Naive thymus-derived CD4-positive, alpha-beta T cell (primary cell): ENCODE measurements at regions not wholly inside any gene's neighbourhood (a gene's known extent, or its start where the extent isn't known, plus 50 kb on each side); places are given as distances from the start of the nearest gene placed in this dataset.

Experiments
- ATAC-seq: fragments of 150-1000 bp; cut with Tn5 transposase; 2 replicates; pipeline ENCODE4 v1.10.0; 2021; ENCODE audit warnings: mild to moderate bottlenecking, moderate library complexity
- CTCF ChIA-PET: fragments of 350-600 bp; sonication (Branson Sonifier 250); formaldehyde crosslinking; loops from one replicate; lab custom pipeline; 2021; ENCODE audit warnings: antibody characterized with exemption; lab: Charles Lee
- POLR2A ChIA-PET: fragments of 350-600 bp; sonication (Branson Sonifier 250); formaldehyde crosslinking; loops from one replicate; lab custom pipeline; 2021; ENCODE audit warnings: antibody characterized with exemption, inconsistent platforms; lab: Charles Lee
- DNase-seq, 9 donors: peaks; one replicate each; pipeline versions ENCODE4 v3.0.0 to v3.0.0-alpha.2; 2020 to 2022; ENCODE audit warnings: mixed read lengths in 1 of 9
- H3K27ac ChIP-seq: one replicate; pipeline ENCODE4 v1.7.0; 2013; ENCODE audit warnings: mild to moderate bottlenecking, low read depth, low read length, moderate library complexity
- H3K27me3 ChIP-seq, 2 donors: one replicate each; pipeline ENCODE4 v1.7.0; 2013; ENCODE audit warnings: low read length in 2 of 2, mild to moderate bottlenecking in 2 of 2, moderate library complexity in 2 of 2; ENCODE audit not compliant: control insufficient read depth in 2 of 2, insufficient read depth in 2 of 2
- H3K36me3 ChIP-seq, 3 experiments: 1 replicate in 2 of 3; 2 replicates in 1 of 3; pipeline ENCODE4 v1.7.0; 2013; ENCODE audit warnings: low read length in 3 of 3, mild to moderate bottlenecking in 3 of 3, moderate library complexity in 1 of 3; ENCODE audit not compliant: insufficient read depth in 3 of 3, control insufficient read depth in 2 of 3
- H3K4me1 ChIP-seq, 2 donors: one replicate each; pipeline ENCODE4 v1.7.0; 2013; ENCODE audit warnings: low read length in 2 of 2, mild to moderate bottlenecking in 2 of 2, moderate library complexity in 1 of 2; ENCODE audit not compliant: control insufficient read depth in 2 of 2, insufficient read depth in 2 of 2
- H3K4me3 ChIP-seq: 2 replicates; pipeline ENCODE4 v1.7.0; 2013; ENCODE audit warnings: mild to moderate bottlenecking, low read length
- H3K9me3 ChIP-seq, 3 experiments: 1 replicate in 2 of 3; 2 replicates in 1 of 3; pipeline ENCODE4 v1.7.0; 2013; ENCODE audit warnings: low read length in 3 of 3; ENCODE audit not compliant: control insufficient read depth in 2 of 3
- H3K27ac Mint-ChIP-seq, 9 donors: one replicate each; pipeline ENCODE4 v1.8.0; 2020 to 2022; ENCODE audit warnings: mixed read lengths in 9 of 9, mild to moderate bottlenecking in 8 of 9, moderate library complexity in 5 of 9, inconsistent platforms in 2 of 9
- H3K27me3 Mint-ChIP-seq, 5 donors: one replicate each; pipeline ENCODE4 v1.8.0; 2021 to 2022; ENCODE audit warnings: mixed read lengths in 5 of 5, mild to moderate bottlenecking in 1 of 5
- H3K36me3 Mint-ChIP-seq, 5 donors: one replicate each; pipeline ENCODE4 v1.8.0; 2020 to 2022; ENCODE audit warnings: mixed read lengths in 5 of 5, mild to moderate bottlenecking in 3 of 5, inconsistent platforms in 1 of 5
- H3K4me1 Mint-ChIP-seq, 7 donors: one replicate each; pipeline ENCODE4 v1.8.0; 2020 to 2022; ENCODE audit warnings: mixed read lengths in 7 of 7, mild to moderate bottlenecking in 3 of 7, inconsistent platforms in 1 of 7
- H3K4me3 Mint-ChIP-seq, 10 donors: one replicate each; pipeline ENCODE4 v1.8.0; 2020 to 2022; ENCODE audit warnings: mild to moderate bottlenecking in 10 of 10, mixed read lengths in 10 of 10, moderate library complexity in 6 of 10, inconsistent platforms in 2 of 10
- H3K9me3 Mint-ChIP-seq, 11 donors: one replicate each; pipeline ENCODE4 v1.8.0; 2020 to 2022; ENCODE audit warnings: mixed read lengths in 11 of 11, mild to moderate bottlenecking in 4 of 11, inconsistent platforms in 1 of 11, moderate library complexity in 1 of 11
- intact Hi-C, 2 donors: fragments of 100-400 bp; cut with micrococcal nuclease; formaldehyde crosslinking; loops; one replicate each; pipeline ENCODE4 v1.15.1; 2023

GRCh38 chr5:152701305-152701949 lies 296.3 kb upstream of the NMUR2 start:
- Histone ChIP-seq H3K27me3 (no peaks in the 10 kb centered on the region), H3K27ac (no peak overlapping the region), H3K4me3 (no peak overlapping the region), H3K4me1 (no peaks in the 10 kb centered on the region), H3K36me3 (no peaks in the 10 kb centered on the region), H3K9me3 (no peaks in the 10 kb centered on the region)
- ATAC-seq (no peak), DNase-seq (no peak)
- Mint-ChIP-seq H3K27me3 (peaks cover 0 to 6% (median 0%) of the 10 kb centered on the region in 5 donors), H3K27ac (no peak overlapping the region), H3K4me1 (no peaks in the 10 kb centered on the region), H3K36me3 (peaks cover 0 to 9% (median 0%) of the 10 kb centered on the region in 5 donors), H3K9me3 (peaks cover 0 to 22% (median 5%) of the 10 kb centered on the region in 11 donors), H3K4me3 (no peak overlapping the region)
- ChIA-PET POLR2A (no interaction called here), CTCF (no interaction called here)
- intact Hi-C loops, result no loop called here

GRCh38 chr5:152704286-152704685 lies 299.2 kb upstream of the NMUR2 start:
- H3K36me3 Mint-ChIP-seq, result peaks cover 0 to 9% (median 0%) of the 10 kb centered on the region in 5 donors
- no peak overlapping the region for H3K27ac Mint-ChIP-seq
- Histone ChIP-seq H3K27me3 (no peaks in the 10 kb centered on the region), H3K4me3 (no peak overlapping the region), H3K9me3 (no peaks in the 10 kb centered on the region), H3K4me1 (no peaks in the 10 kb centered on the region), H3K36me3 (no peaks in the 10 kb centered on the region), H3K27ac (no peak overlapping the region)
- intact Hi-C loops, result no loop called here
- H3K27me3 Mint-ChIP-seq, result peaks cover 0 to 6% (median 0%) of the 10 kb centered on the region in 5 donors
- ATAC-seq, result no peak
- H3K9me3 Mint-ChIP-seq, result peaks cover 0 to 20% (median 5%) of the 10 kb centered on the region in 11 donors
- ChIA-PET CTCF (no interaction called here), POLR2A (no interaction called here)
- no peak for DNase-seq
- H3K4me3 Mint-ChIP-seq, result no peak overlapping the region
- H3K4me1 Mint-ChIP-seq, result no peaks in the 10 kb centered on the region

- Histone ChIP-seq H3K9me3 (no peaks in the 10 kb centered on the region), H3K27me3 (no peaks in the 10 kb centered on the region), H3K27ac (no peak overlapping the region), H3K4me1 (no peaks in the 10 kb centered on the region), H3K4me3 (no peak overlapping the region), H3K36me3 (no peaks in the 10 kb centered on the region)
- H3K27me3 Mint-ChIP-seq, result no peaks in the 10 kb centered on the region
- intact Hi-C loops, result no loop called here
- ATAC-seq (no peak), DNase-seq (no peak)
- CTCF ChIA-PET, result no interaction called here
- no peak overlapping the region for H3K4me3 Mint-ChIP-seq
- no peaks in the 10 kb centered on the region for H3K4me1 Mint-ChIP-seq
- H3K9me3 Mint-ChIP-seq, result peaks cover 0 to 10% (median 3%) of the 10 kb centered on the region in 11 donors
- H3K36me3 Mint-ChIP-seq, result no peaks in the 10 kb centered on the region
- no peak overlapping the region for H3K27ac Mint-ChIP-seq
- POLR2A ChIA-PET, result no interaction called here
These were observed 306.8 kb upstream of the NMUR2 start for GRCh38 chr5:152711801-152712388.

GRCh38 chr5:152717393-152717792 lies 312.3 kb upstream of the NMUR2 start:
- no peak for ATAC-seq
- no peaks in the 10 kb centered on the region for H3K27me3 Mint-ChIP-seq
- DNase-seq, result no peak
- no peak overlapping the region for H3K4me3 ChIP-seq
- no peak overlapping the region for H3K4me3 Mint-ChIP-seq
- H3K36me3 ChIP-seq, result no peaks in the 10 kb centered on the region
- no peaks in the 10 kb centered on the region for H3K27me3 ChIP-seq
- H3K9me3 Mint-ChIP-seq, result peaks cover 0 to 20% (median 9%) of the 10 kb centered on the region in 11 donors
- H3K27ac ChIP-seq, result no peak overlapping the region
- H3K4me1 ChIP-seq, result no peaks in the 10 kb centered on the region
- H3K36me3 Mint-ChIP-seq, result no peaks in the 10 kb centered on the region
- H3K27ac Mint-ChIP-seq, result no peak overlapping the region
- CTCF ChIA-PET, result no interaction called here
- POLR2A ChIA-PET, result no interaction called here
- H3K9me3 ChIP-seq, result no peaks in the 10 kb centered on the region
- intact Hi-C loops, result no loop called here
- no peaks in the 10 kb centered on the region for H3K4me1 Mint-ChIP-seq

GRCh38 chr5:152723482-152723881 lies 318.4 kb upstream of the NMUR2 start:
- DNase-seq (no peak), ATAC-seq (no peak)
- H3K36me3 Mint-ChIP-seq, result no peaks in the 10 kb centered on the region
- no peak overlapping the region for H3K4me3 Mint-ChIP-seq
- no peaks in the 10 kb centered on the region for H3K27me3 ChIP-seq
- intact Hi-C loops, result no loop called here
- H3K27ac ChIP-seq, result no peak overlapping the region
- H3K27me3 Mint-ChIP-seq, result no peaks in the 10 kb centered on the region
- CTCF ChIA-PET, result no interaction called here
- no peaks in the 10 kb centered on the region for H3K9me3 ChIP-seq
- H3K36me3 ChIP-seq, result no peaks in the 10 kb centered on the region
- POLR2A ChIA-PET, result no interaction called here
- no peak overlapping the region for H3K27ac Mint-ChIP-seq
- no peak overlapping the region for H3K4me3 ChIP-seq
- H3K4me1 ChIP-seq, result no peaks in the 10 kb centered on the region
- H3K9me3 Mint-ChIP-seq, result peaks cover 4 to 33% (median 12%) of the 10 kb centered on the region in 11 donors
- no peaks in the 10 kb centered on the region for H3K4me1 Mint-ChIP-seq

GRCh38 chr5:152730176-152730575 lies 325.1 kb upstream of the NMUR2 start:
- intact Hi-C loops, result no loop called here
- Histone ChIP-seq H3K4me3 (no peak overlapping the region), H3K36me3 (no peaks in the 10 kb centered on the region), H3K27ac (no peak overlapping the region), H3K27me3 (no peaks in the 10 kb centered on the region), H3K9me3 (no peaks in the 10 kb centered on the region), H3K4me1 (no peaks in the 10 kb centered on the region)
- ATAC-seq (no peak), DNase-seq (no peak)
- Mint-ChIP-seq H3K4me3 (no peak overlapping the region), H3K36me3 (no peaks in the 10 kb centered on the region), H3K27ac (no peak overlapping the region), H3K27me3 (no peaks in the 10 kb centered on the region), H3K4me1 (no peaks in the 10 kb centered on the region), H3K9me3 (peaks cover 0 to 7% (median 0%) of the 10 kb centered on the region in 11 donors)
- ChIA-PET CTCF (no interaction called here), POLR2A (no interaction called here)

GRCh38 chr5:152736906-152737305 lies 331.8 kb upstream of the NMUR2 start:
- H3K36me3 ChIP-seq, result no peaks in the 10 kb centered on the region
- no peak overlapping the region for H3K27ac Mint-ChIP-seq
- H3K9me3 Mint-ChIP-seq, result peaks cover 2 to 26% (median 10%) of the 10 kb centered on the region in 11 donors
- intact Hi-C loops, result no loop called here
- ATAC-seq (no peak), DNase-seq (no peak)
- no peaks in the 10 kb centered on the region for H3K27me3 ChIP-seq
- ChIA-PET POLR2A (no interaction called here), CTCF (no interaction called here)
- no peak overlapping the region for H3K4me3 ChIP-seq
- no peak overlapping the region for H3K27ac ChIP-seq
- H3K9me3 ChIP-seq, result peaks cover 0 to 10% (median 0%) of the 10 kb centered on the region in 3 experiments
- no peaks in the 10 kb centered on the region for H3K4me1 Mint-ChIP-seq
- H3K4me3 Mint-ChIP-seq, result no peak overlapping the region
- no peaks in the 10 kb centered on the region for H3K27me3 Mint-ChIP-seq
- H3K36me3 Mint-ChIP-seq, result no peaks in the 10 kb centered on the region
- H3K4me1 ChIP-seq, result no peaks in the 10 kb centered on the region
